Activated CD4-positive, alpha-beta T cell treated with anti-CD3 and anti-CD28 coated beads, Interleukin-2, amount 10 ng/mL, durations not matched to agents 7 days and 5 days (primary cell): ENCODE measurements at regions not wholly inside any gene's neighbourhood (a gene's known extent, or its start where the extent isn't known, plus 50 kb on each side); places are given as distances from the start of the nearest gene placed in this dataset.
"Not testable (repeated sequence)": the region's sequence is repeated elsewhere in the genome, so short reads cannot be mapped to it uniquely, and the experiment has no call there.

Experiments used
- CTCF ChIA-PET: fragments of 350-600 bp; sonication (Branson Sonifier 250); formaldehyde crosslinking; loops from one replicate; lab custom pipeline; 2021; ENCODE audit warnings: antibody characterized with exemption; lab: Charles Lee
- POLR2A ChIA-PET: fragments of 350-600 bp; sonication (Branson Sonifier 250); formaldehyde crosslinking; loops from one replicate; lab custom pipeline; 2021; ENCODE audit warnings: antibody characterized with exemption; lab: Charles Lee
- DNase-seq: peaks from one replicate; pipeline ENCODE4 v3.0.0-alpha.2; 2020
- H3K27ac Mint-ChIP-seq: one replicate; pipeline ENCODE4 v1.8.0; 2021; ENCODE audit warnings: mild to moderate bottlenecking, moderate library complexity, mixed read lengths
- H3K27me3 Mint-ChIP-seq: one replicate; pipeline ENCODE4 v1.8.0; 2021; ENCODE audit warnings: mixed read lengths
- H3K36me3 Mint-ChIP-seq: one replicate; pipeline ENCODE4 v1.8.0; 2021; ENCODE audit warnings: low read depth, mixed read lengths
- H3K4me1 Mint-ChIP-seq: one replicate; pipeline ENCODE4 v1.8.0; 2021; ENCODE audit warnings: mixed read lengths
- H3K4me3 Mint-ChIP-seq: one replicate; pipeline ENCODE4 v1.8.0; 2021; ENCODE audit warnings: mild to moderate bottlenecking, moderate library complexity, mixed read lengths
- H3K9me3 Mint-ChIP-seq: one replicate; pipeline ENCODE4 v1.8.0; 2021; ENCODE audit warnings: mixed read lengths

DNA sequence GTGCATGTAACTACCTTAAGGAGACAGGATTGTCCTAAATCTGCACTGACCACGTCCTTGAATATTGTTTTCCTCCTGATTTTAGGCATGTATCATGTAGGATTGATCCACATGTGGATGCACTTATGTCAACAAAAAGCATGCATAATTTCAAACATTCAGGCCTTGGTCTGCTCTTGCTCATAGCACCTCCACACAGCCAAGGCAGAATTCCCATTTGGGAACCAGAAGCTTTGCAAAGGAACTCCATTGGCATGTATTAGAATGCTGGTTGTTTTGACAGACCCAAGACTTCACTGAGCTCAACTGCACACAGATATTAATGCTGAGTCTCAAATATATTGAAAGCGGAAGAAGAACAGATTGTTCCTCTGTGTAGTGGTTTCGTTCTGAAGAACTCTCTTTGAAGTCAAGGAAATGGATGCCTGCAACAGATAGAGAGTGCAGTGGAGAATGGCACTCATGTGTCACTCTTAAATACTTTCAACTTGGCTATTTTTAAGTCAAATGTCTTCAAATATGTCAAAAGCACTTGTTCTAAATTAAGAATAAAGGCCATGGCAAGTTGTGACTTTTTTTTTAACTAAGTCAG is 387.6 kb downstream of the LTN1 start:
- Mint-ChIP-seq H3K4me3 (no peak overlapping the region), H3K27me3 (no peaks in the 10 kb centered on the region), H3K36me3 (peaks cover 29% of the 10 kb centered on the region), H3K9me3 (peaks cover 29% of the 10 kb centered on the region), H3K27ac (peak overlapping the region; percentile 58), H3K4me1 (peaks cover 26% of the 10 kb centered on the region)
- ChIA-PET CTCF (interaction anchor here (0.6 kb wide), 1 partner anchor 34 kb away, joined by 3 read pairs; no protein-coding TSS in a partner anchor), POLR2A (no interaction called here)
- peak; percentile 29 for DNase-seq

DNA sequence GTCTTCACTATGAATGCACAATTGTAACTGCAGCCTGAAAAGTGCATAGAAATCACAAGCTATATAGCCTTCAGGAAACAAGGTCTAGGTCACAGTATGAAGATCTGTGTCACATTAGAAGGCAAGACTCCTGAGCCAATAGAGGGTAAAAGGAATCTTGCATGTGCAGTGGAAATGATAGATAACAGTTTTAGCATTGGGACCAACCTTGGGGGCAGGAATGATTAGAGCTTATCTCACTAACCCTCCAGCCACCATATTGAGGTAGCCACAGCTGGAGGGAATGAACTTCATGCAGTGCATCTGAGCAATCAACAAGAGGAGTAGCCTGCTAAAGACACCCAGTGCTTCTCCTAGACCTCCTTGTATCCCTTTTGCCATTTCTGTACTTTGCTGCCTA is 390.1 kb downstream of the LTN1 start:
- peaks cover 20% of the 10 kb centered on the region for H3K4me1 Mint-ChIP-seq
- H3K27ac Mint-ChIP-seq: no peak overlapping the region
- CTCF ChIA-PET: no interaction called here
- H3K36me3 Mint-ChIP-seq: peaks cover 29% of the 10 kb centered on the region
- H3K4me3 Mint-ChIP-seq: no peak overlapping the region
- POLR2A ChIA-PET: no interaction called here
- no peaks in the 10 kb centered on the region for H3K27me3 Mint-ChIP-seq
- peaks cover 38% of the 10 kb centered on the region for H3K9me3 Mint-ChIP-seq
- no peak for DNase-seq

DNA sequence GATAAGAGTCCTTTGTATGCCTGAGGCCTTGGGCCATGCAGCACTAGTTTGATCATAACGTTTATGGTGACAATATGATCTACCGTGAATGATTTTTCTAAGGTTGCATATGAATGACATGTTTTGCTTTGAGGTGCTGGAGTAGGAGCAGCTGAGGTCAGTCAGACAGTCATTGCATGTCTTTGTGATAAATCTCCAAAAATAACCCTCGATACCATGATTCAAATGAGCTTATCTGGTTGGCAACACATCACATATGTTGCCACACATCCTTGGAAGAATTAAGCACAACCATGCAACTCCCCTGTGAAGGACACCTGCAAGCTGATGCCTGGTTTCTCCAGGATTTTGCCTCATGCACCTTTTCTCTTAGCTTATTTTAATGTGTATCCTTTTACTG is 394.5 kb downstream of the LTN1 start:
- DNase-seq: no peak
- Mint-ChIP-seq H3K36me3 (peaks cover 17% of the 10 kb centered on the region), H3K4me3 (no peak overlapping the region), H3K9me3 (peaks cover 28% of the 10 kb centered on the region), H3K27me3 (no peaks in the 10 kb centered on the region), H3K4me1 (no peaks in the 10 kb centered on the region), H3K27ac (no peak overlapping the region)
- ChIA-PET CTCF (interaction anchor here (0.6 kb wide), 1 partner anchor 1917 kb away, joined by 3 read pairs; no protein-coding TSS in a partner anchor), POLR2A (no interaction called here)

DNA sequence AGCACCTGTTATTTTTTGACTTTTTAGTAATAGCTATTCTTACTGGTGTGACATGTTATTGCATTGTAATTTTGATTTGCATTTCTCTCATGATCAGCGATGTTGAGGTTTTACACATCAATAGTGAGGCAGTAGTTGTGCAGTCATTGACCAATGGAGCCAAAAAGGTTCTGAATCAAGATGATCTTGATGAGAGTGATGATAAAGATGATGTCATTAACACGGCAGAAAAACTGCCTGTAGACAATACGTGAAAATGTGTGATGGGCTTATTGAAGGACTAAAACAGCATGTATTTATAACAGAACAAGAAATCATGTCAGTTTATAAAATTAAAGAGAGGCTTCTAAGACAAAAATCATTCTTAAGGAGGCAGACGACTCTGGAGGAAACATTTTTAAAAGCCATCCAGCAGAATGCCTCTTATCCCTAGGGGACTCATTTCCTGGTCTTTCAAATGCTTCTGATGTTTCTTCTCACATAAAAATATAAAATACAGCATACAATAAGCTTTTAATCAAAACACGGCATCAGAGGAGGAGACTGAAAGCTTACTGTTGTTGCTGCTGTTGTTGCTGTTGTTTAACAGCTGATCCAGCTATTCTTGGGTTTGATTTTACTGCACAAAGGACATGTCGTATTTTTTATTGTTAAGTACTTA is 400.3 kb downstream of the LTN1 start:
- no peak for DNase-seq
- Mint-ChIP-seq H3K27ac (no peak overlapping the region), H3K27me3 (no peaks in the 10 kb centered on the region), H3K4me3 (no peak overlapping the region), H3K36me3 (peaks cover 3% of the 10 kb centered on the region), H3K4me1 (no peaks in the 10 kb centered on the region), H3K9me3 (peaks cover 3% of the 10 kb centered on the region)
- ChIA-PET POLR2A (no interaction called here), CTCF (no interaction called here)

DNA sequence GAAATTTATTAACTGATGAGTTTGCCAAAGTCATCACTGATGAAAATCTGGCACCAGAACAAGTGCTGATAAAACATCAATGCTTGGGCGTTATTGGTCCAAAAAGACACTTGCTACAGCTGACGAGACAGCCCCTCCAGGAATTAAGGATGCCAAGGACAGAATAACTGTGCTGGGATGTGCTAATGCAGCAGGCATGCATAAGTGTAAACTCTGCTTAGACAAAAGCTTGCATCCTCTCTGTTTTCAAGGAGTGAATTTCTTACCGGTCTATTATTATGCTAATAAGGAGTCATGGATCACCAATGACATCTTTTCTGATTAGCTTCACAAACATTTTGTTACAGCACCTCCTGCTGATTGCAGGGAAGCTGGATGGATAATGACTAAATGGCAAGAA is 402.0 kb downstream of the LTN1 start:
- Mint-ChIP-seq H3K27me3 (no peaks in the 10 kb centered on the region), H3K9me3 (peaks cover 3% of the 10 kb centered on the region), H3K36me3 (peaks cover 3% of the 10 kb centered on the region), H3K4me3 (no peak overlapping the region), H3K27ac (no peak overlapping the region), H3K4me1 (no peaks in the 10 kb centered on the region)
- CTCF ChIA-PET: no interaction called here
- POLR2A ChIA-PET: no interaction called here
- no peak for DNase-seq

DNA sequence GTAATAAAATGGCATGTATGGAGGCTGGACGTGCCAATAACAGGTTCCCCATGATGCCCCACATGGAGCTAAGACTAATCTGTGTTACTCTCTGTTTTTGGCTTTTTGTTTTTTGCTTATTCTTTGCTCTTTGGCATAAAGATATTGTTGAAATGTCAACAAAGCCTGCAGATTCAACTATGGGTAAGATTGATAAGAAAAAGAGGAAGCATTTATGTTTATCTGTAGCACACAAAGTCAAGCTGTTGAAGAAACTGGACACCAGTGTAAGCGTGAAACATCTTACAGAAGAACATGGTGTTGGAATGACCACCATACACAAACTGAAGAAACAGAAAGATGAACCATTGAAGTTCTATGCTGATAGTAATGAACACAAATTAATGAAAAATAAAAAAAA is 402.7 kb downstream of the LTN1 start:
- H3K4me3 Mint-ChIP-seq: no peak overlapping the region
- no peaks in the 10 kb centered on the region for H3K27me3 Mint-ChIP-seq
- H3K27ac Mint-ChIP-seq: no peak overlapping the region
- POLR2A ChIA-PET: no interaction called here
- CTCF ChIA-PET: no interaction called here
- H3K4me1 Mint-ChIP-seq: no peaks in the 10 kb centered on the region
- no peak for DNase-seq
- peaks cover 3% of the 10 kb centered on the region for H3K9me3 Mint-ChIP-seq
- H3K36me3 Mint-ChIP-seq: peaks cover 3% of the 10 kb centered on the region

DNA sequence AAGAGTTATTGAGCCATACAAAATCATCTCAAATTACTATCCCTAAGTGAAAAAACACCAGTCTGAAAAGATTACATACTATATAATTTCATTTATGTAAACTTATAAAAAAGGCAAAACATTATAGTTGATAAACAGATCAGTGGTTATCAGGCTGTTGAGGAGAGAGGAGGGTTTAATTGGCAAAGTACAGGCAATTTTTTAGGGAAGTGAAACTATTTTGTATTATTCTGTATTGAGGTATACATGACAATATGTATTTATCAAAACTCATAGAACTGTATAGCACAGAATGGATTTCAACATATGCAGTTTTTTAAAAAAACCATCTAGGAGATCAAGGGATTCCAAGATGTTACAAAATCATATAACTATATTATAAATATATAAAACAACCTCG is 403.7 kb downstream of the LTN1 start:
- DNase-seq: no peak
- H3K4me3 Mint-ChIP-seq: no peak overlapping the region
- ChIA-PET POLR2A (no interaction called here), CTCF (no interaction called here)
- H3K27me3 Mint-ChIP-seq: no peaks in the 10 kb centered on the region
- H3K9me3 Mint-ChIP-seq: peaks cover 6% of the 10 kb centered on the region
- no peaks in the 10 kb centered on the region for H3K4me1 Mint-ChIP-seq
- peaks cover 3% of the 10 kb centered on the region for H3K36me3 Mint-ChIP-seq
- H3K27ac Mint-ChIP-seq: no peak overlapping the region

DNA sequence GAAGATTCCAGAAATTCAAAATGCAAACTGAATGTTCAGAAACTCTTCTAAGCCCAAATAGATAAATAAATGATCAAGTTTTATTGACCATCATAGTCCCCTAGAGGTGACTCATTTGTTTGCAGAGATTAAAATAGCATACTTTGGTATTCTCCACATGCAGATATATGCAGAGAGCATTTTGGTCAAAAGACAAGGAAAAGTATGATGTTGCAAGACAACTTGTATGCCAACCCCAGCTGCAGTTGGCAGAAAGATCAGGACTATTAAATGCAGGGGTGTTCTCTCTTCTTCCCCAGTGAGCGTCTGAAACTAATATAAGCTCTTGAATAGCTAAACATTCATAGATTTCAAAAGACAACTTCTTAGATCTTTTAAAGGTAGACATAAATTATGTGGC is 404.9 kb downstream of the LTN1 start:
- Mint-ChIP-seq H3K9me3 (peaks cover 6% of the 10 kb centered on the region), H3K36me3 (peaks cover 3% of the 10 kb centered on the region), H3K27me3 (no peaks in the 10 kb centered on the region), H3K4me3 (no peak overlapping the region), H3K4me1 (no peaks in the 10 kb centered on the region), H3K27ac (no peak overlapping the region)
- ChIA-PET CTCF (no interaction called here), POLR2A (no interaction called here)
- no peak for DNase-seq

DNA sequence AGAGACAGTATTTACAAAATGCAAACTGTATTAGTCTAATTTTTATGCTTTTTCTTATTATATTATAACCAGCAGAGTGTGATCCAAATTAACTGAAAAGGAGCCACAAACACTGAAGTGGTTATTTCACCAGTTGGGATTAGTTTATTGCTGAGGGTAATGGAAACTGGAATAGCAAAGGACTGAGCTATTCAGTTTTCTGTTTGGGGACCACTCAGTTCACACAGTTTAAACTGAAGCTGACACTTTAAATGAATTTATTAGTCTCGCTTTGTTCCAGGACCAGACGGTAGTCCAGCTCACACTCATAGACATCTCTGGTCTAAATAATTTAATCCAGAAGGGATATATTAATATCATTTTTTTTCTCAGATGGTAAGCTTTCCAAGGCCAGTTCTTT is 410.7 kb downstream of the LTN1 start:
- Mint-ChIP-seq H3K9me3 (peaks cover 6% of the 10 kb centered on the region), H3K4me3 (no peak overlapping the region), H3K27me3 (no peaks in the 10 kb centered on the region), H3K36me3 (peaks cover 6% of the 10 kb centered on the region), H3K4me1 (no peaks in the 10 kb centered on the region), H3K27ac (no peak overlapping the region)
- DNase-seq: no peak
- ChIA-PET CTCF (interaction anchor here (1.1 kb wide), 1 partner anchor 180 kb away, joined by 3 read pairs; no protein-coding TSS in a partner anchor), POLR2A (no interaction called here)

DNA sequence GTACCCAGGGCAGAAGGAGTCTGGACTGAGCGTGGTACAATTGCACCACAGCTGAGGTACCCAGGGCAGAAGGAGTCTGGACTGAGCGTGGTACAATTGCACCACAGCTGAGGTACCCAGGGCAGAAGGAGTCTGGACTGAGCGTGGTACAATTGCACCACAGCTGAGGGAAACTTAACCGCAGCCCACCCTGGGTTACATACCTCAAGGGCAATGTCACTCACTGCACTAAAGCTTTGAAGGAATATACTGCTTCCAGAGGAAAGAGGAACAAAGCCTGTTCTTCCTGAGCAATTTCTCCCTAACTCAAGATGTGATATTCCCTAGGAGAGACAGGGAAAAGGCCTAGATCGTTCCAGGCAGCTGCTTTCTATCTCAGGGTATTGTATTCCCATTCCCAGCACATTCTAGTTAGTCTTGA is 411.4 kb downstream of the LTN1 start:
- H3K36me3 Mint-ChIP-seq, POLR2A ChIA-PET, H3K27ac Mint-ChIP-seq, DNase-seq, H3K27me3 Mint-ChIP-seq, H3K9me3 Mint-ChIP-seq, H3K4me1 Mint-ChIP-seq, H3K4me3 Mint-ChIP-seq: not testable (repeated sequence)
- CTCF ChIA-PET: interaction anchor here (1.1 kb wide), 1 partner anchor 181 kb away, joined by 3 read pairs; no protein-coding TSS in a partner anchor

DNA sequence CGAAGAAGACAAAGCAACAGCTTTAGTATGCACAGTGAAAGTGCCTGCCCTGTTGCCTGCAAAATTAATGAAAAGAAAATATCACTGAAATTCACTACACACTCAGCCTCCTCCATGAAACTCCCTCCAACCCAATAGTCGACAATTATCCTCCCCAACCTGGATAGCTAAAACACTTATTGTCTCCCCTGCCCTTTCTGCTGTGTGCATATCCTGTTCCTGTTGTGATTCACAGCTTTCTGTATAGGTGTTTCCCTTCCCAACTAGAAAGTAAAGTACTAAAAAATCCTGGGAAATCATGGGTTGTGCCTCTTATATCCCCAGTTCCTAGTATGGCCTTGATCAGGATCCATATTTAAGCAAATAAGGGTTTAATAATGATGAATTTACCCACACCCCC is 412.1 kb downstream of the LTN1 start:
- H3K27me3 Mint-ChIP-seq: no peaks in the 10 kb centered on the region
- ChIA-PET POLR2A (no interaction called here), CTCF (no interaction called here)
- H3K4me1 Mint-ChIP-seq: no peaks in the 10 kb centered on the region
- H3K36me3 Mint-ChIP-seq: peaks cover 13% of the 10 kb centered on the region
- H3K9me3 Mint-ChIP-seq: peaks cover 8% of the 10 kb centered on the region
- no peak overlapping the region for H3K4me3 Mint-ChIP-seq
- no peak for DNase-seq
- no peak overlapping the region for H3K27ac Mint-ChIP-seq

DNA sequence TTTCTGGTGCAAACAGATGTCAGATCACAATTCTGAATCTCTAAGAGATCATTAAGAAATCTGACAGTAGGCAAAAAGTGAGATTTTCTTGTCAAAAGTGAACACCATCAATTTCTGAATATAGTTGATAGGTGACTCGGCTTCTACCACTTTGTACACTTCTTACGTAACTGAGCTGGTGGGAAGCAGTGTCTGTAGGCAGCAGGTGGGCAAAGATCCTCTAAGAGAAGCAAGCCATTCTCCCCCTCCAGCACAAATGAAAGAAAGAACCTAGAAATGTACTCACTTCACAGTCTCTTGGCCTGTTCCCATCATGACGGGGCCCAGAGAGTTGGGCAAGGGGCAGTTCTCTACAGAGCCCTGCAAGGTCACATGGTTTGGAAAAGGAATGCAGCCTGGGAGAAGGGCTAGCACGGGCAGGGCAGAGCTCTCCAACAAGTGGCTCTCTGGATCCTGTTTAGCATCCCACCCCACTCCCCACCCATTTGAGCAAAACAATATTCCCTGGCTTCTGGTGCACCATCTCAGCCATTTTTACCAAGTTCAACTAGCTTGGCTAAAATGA is 412.6 kb downstream of the LTN1 start:
- peaks cover 9% of the 10 kb centered on the region for H3K9me3 Mint-ChIP-seq
- H3K4me3 Mint-ChIP-seq: no peak overlapping the region
- no peaks in the 10 kb centered on the region for H3K4me1 Mint-ChIP-seq
- no peak overlapping the region for H3K27ac Mint-ChIP-seq
- DNase-seq: no peak
- ChIA-PET CTCF (no interaction called here), POLR2A (no interaction called here)
- no peaks in the 10 kb centered on the region for H3K27me3 Mint-ChIP-seq
- peaks cover 14% of the 10 kb centered on the region for H3K36me3 Mint-ChIP-seq

DNA sequence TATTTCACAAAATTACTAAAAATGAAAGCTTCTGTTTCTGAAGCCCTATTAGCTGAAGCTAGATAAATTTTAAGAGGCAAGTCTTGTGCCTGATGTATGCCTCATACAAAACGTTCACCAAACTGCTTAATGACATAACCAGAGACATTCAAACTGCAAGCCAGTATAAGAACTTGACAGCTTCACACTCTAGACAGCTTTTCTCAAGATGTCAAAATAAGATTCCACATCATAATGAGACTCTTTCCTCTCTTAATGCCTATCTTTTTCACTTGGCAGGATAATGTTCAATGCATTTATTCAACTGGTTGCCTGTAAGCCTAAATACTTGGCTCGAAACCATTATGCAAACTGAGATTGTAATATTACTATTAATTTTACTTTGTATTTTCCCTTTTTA is 424.0 kb downstream of the LTN1 start:
- H3K4me3 Mint-ChIP-seq: no peak overlapping the region
- ChIA-PET CTCF (no interaction called here), POLR2A (no interaction called here)
- no peaks in the 10 kb centered on the region for H3K4me1 Mint-ChIP-seq
- H3K36me3 Mint-ChIP-seq: no peaks in the 10 kb centered on the region
- H3K9me3 Mint-ChIP-seq: peaks cover 4% of the 10 kb centered on the region
- H3K27me3 Mint-ChIP-seq: no peaks in the 10 kb centered on the region
- no peak for DNase-seq
- H3K27ac Mint-ChIP-seq: no peak overlapping the region
